ENCODE measurements at regions not wholly inside any gene's neighbourhood (a gene's known extent, or its start where the extent isn't known, plus 50 kb on each side); places are given as distances from the start of the nearest gene placed in this dataset.

DNA sequence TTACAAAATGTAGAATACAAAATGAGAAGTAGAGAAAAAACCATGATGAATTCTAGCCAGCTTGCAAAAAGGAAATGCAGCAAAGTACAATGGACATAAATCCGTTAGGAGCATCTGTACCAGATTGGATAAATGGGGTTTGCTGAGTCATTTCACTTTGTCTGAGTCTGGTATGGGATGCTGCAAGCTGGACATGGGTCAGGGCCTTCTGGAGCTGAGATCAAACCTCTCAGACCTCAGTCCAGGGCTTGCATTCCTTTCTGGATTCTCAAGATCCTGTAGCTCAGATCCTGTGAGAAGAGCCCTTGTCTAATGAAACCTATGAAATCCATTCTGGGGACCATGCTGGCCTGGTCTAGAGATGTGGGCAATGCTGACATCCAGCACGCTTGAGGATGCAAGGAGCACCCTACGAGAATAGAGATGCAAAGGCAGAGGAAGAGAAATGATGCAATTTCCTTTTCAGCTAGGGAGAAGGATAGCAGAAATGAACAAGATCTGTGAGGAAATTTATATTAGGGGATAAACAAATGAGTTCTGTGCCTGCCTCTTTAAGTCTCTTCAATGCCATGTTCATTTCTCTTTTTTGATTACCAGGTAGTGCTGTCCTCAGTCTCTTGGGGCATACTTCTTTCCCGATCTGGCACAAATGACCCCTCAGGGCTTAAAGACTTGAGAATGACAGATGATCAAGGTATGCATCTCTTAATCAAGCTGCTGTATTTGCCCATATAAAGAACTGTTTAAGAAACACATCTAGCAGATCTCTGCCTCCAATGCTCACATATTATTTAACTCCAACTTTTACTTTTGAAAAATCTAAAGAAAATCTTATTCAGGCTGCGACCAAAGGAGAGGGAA lies 230.4 kb downstream of the MEIS1 start:
- no peak overlapping the region for H3K4me3 ChIP-seq (ENCODE audit: low read length)
- no peaks in the 10 kb centered on the region for H3K27me3 ChIP-seq (ENCODE audit: control insufficient read depth, insufficient read depth, low read length)
- ATAC-seq (no peak), DNase-seq (no peak)
- no peak for TF ChIP-seq CTCF (IDR thresholded peaks at IDR 0.05)
- no peaks in the 10 kb centered on the region for H3K36me3 Mint-ChIP-seq
- no peaks in the 10 kb centered on the region for H3K9me3 Mint-ChIP-seq
- H3K9me3 ChIP-seq (ENCODE audit: control insufficient read depth, insufficient read depth, low read length) = no peaks in the 10 kb centered on the region
- H3K36me3 ChIP-seq (ENCODE audit: control insufficient read depth, insufficient read depth, low read length) = no peaks in the 10 kb centered on the region
- no peaks in the 10 kb centered on the region for H3K27me3 Mint-ChIP-seq (ENCODE audit: low read depth in 2 of 2)
- WGBS (ENCODE audit: insufficient coverage) = 52% methylated on average over 5 of the region's 5 CpGs
- H3K27ac ChIP-seq (ENCODE audit: low read length) = no peak overlapping the region
- H3K4me3 Mint-ChIP-seq = no peak overlapping the region
- no peak overlapping the region for H3K27ac Mint-ChIP-seq
- intact Hi-C loops (cut with micrococcal nuclease) = no loop called here
- no peaks in the 10 kb centered on the region for H3K4me1 ChIP-seq (ENCODE audit: control insufficient read depth, insufficient read depth, low read length)
- no peaks in the 10 kb centered on the region for H3K4me1 Mint-ChIP-seq

- H3K4me3 ChIP-seq (ENCODE audit: low read length) = no peak overlapping the region
Measured at GRCh38 chr2:66667301-66667700, 232.4 kb downstream of the MEIS1 start.

GRCh38 chr2:66673286-66673685 lies 238.4 kb downstream of the MEIS1 start:
- Mint-ChIP-seq H3K36me3 (no peaks in the 10 kb centered on the region), H3K4me1 (no peaks in the 10 kb centered on the region), H3K9me3 (peaks cover 0 to 4% of the 10 kb centered on the region in 2 donors), H3K4me3 (no peak overlapping the region), H3K27ac (no peak overlapping the region), H3K27me3 (ENCODE audit: low read depth in 2 of 2) (no peaks in the 10 kb centered on the region)
- no peak overlapping the region for H3K4me3 ChIP-seq (ENCODE audit: low read length)
- H3K36me3 ChIP-seq (ENCODE audit: control insufficient read depth, insufficient read depth, low read length) = no peaks in the 10 kb centered on the region
- intact Hi-C loops (cut with micrococcal nuclease) = no loop called here
- H3K4me1 ChIP-seq (ENCODE audit: control insufficient read depth, insufficient read depth, low read length) = no peaks in the 10 kb centered on the region
- 82% methylated on average over 2 of the region's 2 CpGs for WGBS (ENCODE audit: insufficient coverage)
- TF ChIP-seq CTCF (IDR thresholded peaks at IDR 0.05) = no peak
- no peak for DNase-seq
- no peaks in the 10 kb centered on the region for H3K27me3 ChIP-seq (ENCODE audit: control insufficient read depth, insufficient read depth, low read length)
- no peaks in the 10 kb centered on the region for H3K9me3 ChIP-seq (ENCODE audit: control insufficient read depth, insufficient read depth, low read length)
- no peak for ATAC-seq
- no peak overlapping the region for H3K27ac ChIP-seq (ENCODE audit: low read length)

More at GRCh38 chr2:66667301-66667700, 232.4 kb downstream of the MEIS1 start:
- no peak overlapping the region for H3K27ac ChIP-seq (ENCODE audit: low read length)
- H3K4me1 Mint-ChIP-seq = no peaks in the 10 kb centered on the region
- TF ChIP-seq CTCF (IDR thresholded peaks at IDR 0.05) = no peak
- ATAC-seq (no peak), DNase-seq (no peak)
- H3K27me3 Mint-ChIP-seq (ENCODE audit: low read depth in 2 of 2) = no peaks in the 10 kb centered on the region
- H3K36me3 Mint-ChIP-seq = no peaks in the 10 kb centered on the region
- H3K27me3 ChIP-seq (ENCODE audit: control insufficient read depth, insufficient read depth, low read length) = no peaks in the 10 kb centered on the region
- H3K27ac Mint-ChIP-seq = no peak overlapping the region
- H3K4me1 ChIP-seq (ENCODE audit: control insufficient read depth, insufficient read depth, low read length) = no peaks in the 10 kb centered on the region
- 46% methylated on average over 4 of the region's 4 CpGs for WGBS (ENCODE audit: insufficient coverage)
- intact Hi-C loops (cut with micrococcal nuclease) = no loop called here
- no peaks in the 10 kb centered on the region for H3K36me3 ChIP-seq (ENCODE audit: control insufficient read depth, insufficient read depth, low read length)
- no peaks in the 10 kb centered on the region for H3K9me3 ChIP-seq (ENCODE audit: control insufficient read depth, insufficient read depth, low read length)
- no peaks in the 10 kb centered on the region for H3K9me3 Mint-ChIP-seq
- H3K4me3 Mint-ChIP-seq = no peak overlapping the region

GRCh38 chr2:66674087-66674486 lies 239.2 kb downstream of the MEIS1 start:
- H3K4me1 Mint-ChIP-seq = no peaks in the 10 kb centered on the region
- H3K36me3 Mint-ChIP-seq = no peaks in the 10 kb centered on the region
- no peak for DNase-seq
- no peak for TF ChIP-seq CTCF (IDR thresholded peaks at IDR 0.05)
- H3K4me3 Mint-ChIP-seq = no peak overlapping the region
- Histone ChIP-seq H3K27me3 (ENCODE audit: control insufficient read depth, insufficient read depth, low read length) (no peaks in the 10 kb centered on the region), H3K4me1 (ENCODE audit: control insufficient read depth, insufficient read depth, low read length) (no peaks in the 10 kb centered on the region), H3K27ac (ENCODE audit: low read length) (no peak overlapping the region), H3K36me3 (ENCODE audit: control insufficient read depth, insufficient read depth, low read length) (no peaks in the 10 kb centered on the region), H3K9me3 (ENCODE audit: control insufficient read depth, insufficient read depth, low read length) (no peaks in the 10 kb centered on the region), H3K4me3 (ENCODE audit: low read length) (no peak overlapping the region)
- intact Hi-C loops (cut with micrococcal nuclease) = no loop called here
- peaks cover 0 to under 1% of the 10 kb centered on the region in 2 donors for H3K27me3 Mint-ChIP-seq (ENCODE audit: low read depth in 2 of 2)
- peaks cover 0 to 4% of the 10 kb centered on the region in 2 donors for H3K9me3 Mint-ChIP-seq
- ATAC-seq = no peak
- WGBS (ENCODE audit: insufficient coverage) = no CpG with 5 or more reads among the region's 1 CpG
- no peak overlapping the region for H3K27ac Mint-ChIP-seq

All from natural killer cell (primary cell).